A673 (cell line): ENCODE measurements at regions not wholly inside any gene's neighbourhood (a gene's known extent, or its start where the extent isn't known, plus 50 kb on each side); places are given as distances from the start of the nearest gene placed in this dataset.

Experiments
- BruUV-seq: library from RNA; stranded (reverse); fragments of 400-500 nt; replicated peaks from 2 replicates; lab custom pipeline; 2021; lab: Mats Ljungman, UMichigan
- CTCF ChIA-PET: fragments of 300-600 bp; sonication (Branson Sonifier 250); formaldehyde crosslinking; loops from one replicate; lab custom pipeline; 2022; ENCODE audit warnings: antibody characterized with exemption; lab: Charles Lee
- POLR2A ChIA-PET: fragments of 300-600 bp; sonication (Branson Sonifier 250); formaldehyde crosslinking; loops from one replicate; lab custom pipeline; 2022; ENCODE audit warnings: antibody characterized with exemption; ENCODE audit not compliant: low non-redundant PET; lab: Charles Lee
- DNase-seq: peaks from one replicate; pipeline ENCODE4 v3.0.0-alpha.2; 2015; ENCODE audit warnings: low spot score
- H3K27ac ChIP-seq: fragments of 200-600 bp; sonication (generic); 2 replicates; pipeline ENCODE4 v1.5.1; 2016; ENCODE audit warnings: mixed run types, low read depth, mild to moderate bottlenecking, mixed read lengths, antibody characterized with exemption, low read length; ENCODE audit not compliant: poor library complexity, severe bottlenecking
- H3K27me3 ChIP-seq: fragments of 200-600 bp; sonication (generic); replicated peaks from 2 replicates; pipeline ENCODE4 v1.6.1; 2017; ENCODE audit warnings: mixed run types, low read depth, mild to moderate bottlenecking, mixed read lengths, antibody characterized with exemption, low read length; ENCODE audit not compliant: insufficient read depth, poor library complexity
- H3K36me3 ChIP-seq: fragments of 200-600 bp; sonication (generic); 2 replicates; pipeline ENCODE4 v1.6.1; 2016; ENCODE audit warnings: mixed run types, mild to moderate bottlenecking, mixed read lengths, antibody characterized with exemption, low read length; ENCODE audit not compliant: insufficient read depth, poor library complexity, severe bottlenecking
- H3K4me1 ChIP-seq: fragments of 200-600 bp; sonication (generic); 2 replicates; pipeline ENCODE4 v1.6.1; 2017; ENCODE audit warnings: mixed run types, mild to moderate bottlenecking, mixed read lengths, antibody characterized with exemption, low read length; ENCODE audit not compliant: insufficient read depth, poor library complexity, severe bottlenecking
- H3K4me3 ChIP-seq: fragments of 200-600 bp; sonication (generic); 2 replicates; pipeline ENCODE4 v1.5.1; 2016; ENCODE audit warnings: low read depth, mixed run types, mild to moderate bottlenecking, mixed read lengths, low read length; ENCODE audit not compliant: poor library complexity, severe bottlenecking
- H3K9me3 ChIP-seq: fragments of 200-600 bp; sonication (generic); 2 replicates; pipeline ENCODE4 v1.6.1; 2016; ENCODE audit warnings: mixed run types, low read depth, mild to moderate bottlenecking, mixed read lengths, antibody characterized with exemption, low read length; ENCODE audit not compliant: poor library complexity, severe bottlenecking
- CTCF ChIP-seq: fragments of 300-800, 200-600 bp; sonication (generic); conservative IDR thresholded peaks from 2 replicates; pipeline ENCODE4 v1.5.1; 2017; ENCODE audit warnings: low read depth, mild to moderate bottlenecking, antibody characterized with exemption, low read length, moderate library complexity, mixed read lengths
- EZH2 ChIP-seq: fragments of 200-600 bp; sonication (generic); IDR thresholded peaks from 2 replicates; pipeline ENCODE4 v1.6.1; 2017; ENCODE audit warnings: borderline replicate concordance, low read depth, mild to moderate bottlenecking, mixed read lengths, antibody characterized with exemption, low read length; ENCODE audit not compliant: poor library complexity, severe bottlenecking
- intact Hi-C: fragments of 100-400 bp; cut with micrococcal nuclease; formaldehyde crosslinking; loops from one replicate; pipeline ENCODE4 v1.10.0; 2022; ENCODE audit not compliant: unreplicated experiment

DNA sequence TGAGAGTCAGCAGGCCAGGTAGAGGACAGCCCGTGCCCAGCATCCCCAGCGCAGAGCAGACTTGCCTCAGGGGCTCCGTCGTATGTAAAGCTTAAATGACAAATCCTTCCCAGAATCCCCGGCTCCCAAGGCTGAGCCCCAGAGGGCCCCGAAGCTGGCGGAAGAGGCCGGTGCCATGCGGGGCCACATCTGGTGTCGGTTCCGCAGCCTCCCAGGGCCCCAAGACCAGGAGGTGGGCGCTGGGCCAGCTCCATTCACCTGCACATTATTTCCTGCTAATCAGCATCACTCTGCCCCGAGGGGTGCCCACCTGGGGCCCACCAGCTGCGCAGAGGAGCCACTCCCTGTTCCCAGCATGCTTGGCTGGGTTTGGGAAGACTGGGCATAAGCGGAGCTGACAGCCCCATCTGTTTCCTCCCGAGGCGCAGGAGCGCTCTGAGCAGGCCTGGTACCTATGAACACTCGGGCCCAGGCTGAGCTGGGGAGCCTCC lies 124.0 kb upstream of the PPP1R26 start:
- Histone ChIP-seq H3K27me3 (no peaks in the 10 kb centered on the region), H3K4me1 (peaks cover 15% of the 10 kb centered on the region), H3K36me3 (no peaks in the 10 kb centered on the region), H3K9me3 (no peaks in the 10 kb centered on the region), H3K27ac (no peak overlapping the region), H3K4me3 (no peak overlapping the region)
- no peak for TF ChIP-seq EZH2
- TF ChIP-seq CTCF = no peak
- intact Hi-C loops = no loop called here
- ChIA-PET POLR2A (no interaction called here), CTCF (no interaction called here)
- BruUV-seq = no TSS peak
- DNase-seq = no peak

GRCh38 chr9:135356021-135356420 lies 123.6 kb upstream of the PPP1R26 start:
- TF ChIP-seq EZH2 (no peak), CTCF (no peak)
- no TSS peak for BruUV-seq
- ChIA-PET POLR2A (no interaction called here), CTCF (no interaction called here)
- Histone ChIP-seq H3K4me3 (no peak overlapping the region), H3K27me3 (no peaks in the 10 kb centered on the region), H3K36me3 (no peaks in the 10 kb centered on the region), H3K9me3 (no peaks in the 10 kb centered on the region), H3K27ac (no peak overlapping the region), H3K4me1 (peaks cover 15% of the 10 kb centered on the region)
- intact Hi-C loops = no loop called here
- no peak for DNase-seq

- CTCF ChIA-PET = no interaction called here
Measured at GRCh38 chr9:135356796-135357195, 122.8 kb upstream of the PPP1R26 start.

More at GRCh38 chr9:135356796-135357195, 122.8 kb upstream of the PPP1R26 start:
- Histone ChIP-seq H3K27me3 (no peaks in the 10 kb centered on the region), H3K36me3 (no peaks in the 10 kb centered on the region), H3K4me3 (no peak overlapping the region), H3K4me1 (peaks cover 15% of the 10 kb centered on the region), H3K9me3 (no peaks in the 10 kb centered on the region), H3K27ac (no peak overlapping the region)
- POLR2A ChIA-PET = interaction anchor here (0.6 kb wide), 1 partner anchor 1006 kb away, joined by 3 read pairs; no protein-coding TSS in a partner anchor
- TF ChIP-seq CTCF (no peak), EZH2 (no peak)
- intact Hi-C loops = no loop called here
- no TSS peak for BruUV-seq
- DNase-seq = no peak
